ENCODE measurements at regions not wholly inside any gene's neighbourhood (a gene's known extent, or its start where the extent isn't known, plus 50 kb on each side); places are given as distances from the start of the nearest gene placed in this dataset.

GRCh38 chr22:27441706-27442475 is 359.7 kb downstream of the MN1 start:
- no peak for DNase-seq (ENCODE audit: low read depth)

DNA sequence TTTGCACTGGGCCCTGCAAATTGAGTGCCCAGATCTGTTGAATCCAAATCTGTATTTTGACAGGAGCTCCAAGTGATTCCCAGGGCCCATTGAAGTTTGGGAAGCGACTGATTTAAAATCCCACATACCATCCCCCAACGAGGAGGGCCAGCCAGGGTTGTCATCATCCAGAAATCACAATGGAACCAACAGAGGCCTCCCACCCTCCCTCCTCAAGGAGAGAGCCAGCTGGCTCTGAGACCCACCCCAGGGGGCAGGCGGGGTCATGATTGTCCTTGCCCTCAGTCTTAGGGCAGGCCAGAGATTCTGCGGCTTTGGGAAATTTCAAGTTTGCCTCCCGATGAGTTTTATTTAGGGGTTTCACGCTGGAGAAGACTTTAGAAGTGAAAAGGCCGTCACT is 358.2 kb downstream of the MN1 start:
- DNase-seq (ENCODE audit: low read depth): no peak

GRCh38 chr22:27445881-27446280 is 355.7 kb downstream of the MN1 start:
- DNase-seq (ENCODE audit: low read depth): no peak

DNA sequence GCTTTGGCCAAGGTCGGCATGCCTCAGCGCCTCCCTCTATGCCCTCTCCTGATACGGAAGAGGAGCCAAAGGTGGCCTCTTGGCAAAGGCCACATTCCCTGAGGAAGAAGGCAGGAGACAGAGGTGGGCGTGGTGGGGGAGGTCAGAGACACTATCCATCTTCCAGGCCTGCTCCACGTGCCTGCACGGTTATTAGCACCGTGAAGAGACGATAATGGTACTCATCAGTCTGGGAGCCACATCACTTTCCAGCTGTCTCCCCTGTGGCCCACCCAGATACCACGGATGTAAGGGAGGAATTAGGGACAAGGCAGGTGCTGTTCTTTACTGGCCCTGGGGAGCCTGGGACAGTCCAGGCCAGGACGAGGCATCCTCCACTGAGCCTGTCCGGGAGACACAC is 354.3 kb downstream of the MN1 start:
- no peak for DNase-seq (ENCODE audit: low read depth)

DNA sequence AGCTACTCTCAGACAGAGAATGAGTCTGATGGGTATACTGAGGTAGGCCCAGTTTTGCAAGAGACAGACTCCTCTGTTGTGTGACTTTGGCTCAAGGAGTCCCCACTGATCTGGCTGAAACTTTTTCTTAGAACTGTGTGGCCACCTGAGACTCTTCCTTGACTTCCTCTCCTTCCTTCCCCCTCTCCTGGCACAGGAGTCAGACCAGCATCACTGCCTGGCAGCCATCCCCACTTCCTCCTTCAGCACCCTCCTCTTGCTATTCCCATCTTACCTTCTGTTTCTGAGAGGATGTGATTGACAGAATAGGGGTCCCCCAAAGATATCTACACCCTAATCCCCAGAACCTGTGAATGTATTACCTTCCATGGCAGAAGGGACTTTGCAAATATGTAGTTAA is 351.1 kb downstream of the MN1 start:
- DNase-seq (ENCODE audit: low read depth): no peak

- DNase-seq (ENCODE audit: low read depth): no peak
Observed at GRCh38 chr22:27452245-27452644, 349.3 kb downstream of the MN1 start.

- DNase-seq (ENCODE audit: low read depth): no peak
Observed at GRCh38 chr22:27452922-27453321, 348.6 kb downstream of the MN1 start.

GRCh38 chr22:27453725-27454124 is 347.8 kb downstream of the MN1 start:
- no peak for DNase-seq (ENCODE audit: low read depth)

- no peak for DNase-seq (ENCODE audit: low read depth)
Observed at GRCh38 chr22:27454807-27455450, 346.6 kb downstream of the MN1 start.

GRCh38 chr22:27455526-27455925 is 346.0 kb downstream of the MN1 start:
- DNase-seq (ENCODE audit: low read depth): no peak

- DNase-seq (ENCODE audit: low read depth): no peak
Observed at GRCh38 chr22:27456696-27457503, 344.7 kb downstream of the MN1 start.

DNA sequence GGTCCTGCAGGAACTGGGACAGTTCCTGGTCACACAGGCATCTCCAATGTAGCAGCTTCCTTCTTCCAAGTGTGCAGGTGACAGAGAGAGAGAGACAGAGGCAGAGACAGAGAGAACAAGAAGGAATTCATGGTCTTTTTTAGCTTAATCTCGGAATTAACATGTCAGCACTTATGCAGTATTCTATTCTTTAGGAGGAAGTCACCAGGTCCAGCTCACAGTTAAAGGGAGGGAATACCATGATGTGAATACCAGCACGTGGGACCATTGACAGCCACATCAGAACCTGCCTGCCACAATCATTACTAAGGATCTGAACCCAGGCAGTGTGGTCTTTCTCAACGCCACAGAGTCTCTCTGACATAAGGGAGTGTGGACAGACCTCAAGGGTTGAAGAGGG is 341.6 kb downstream of the MN1 start:
- no peak for DNase-seq (ENCODE audit: low read depth)

DNA sequence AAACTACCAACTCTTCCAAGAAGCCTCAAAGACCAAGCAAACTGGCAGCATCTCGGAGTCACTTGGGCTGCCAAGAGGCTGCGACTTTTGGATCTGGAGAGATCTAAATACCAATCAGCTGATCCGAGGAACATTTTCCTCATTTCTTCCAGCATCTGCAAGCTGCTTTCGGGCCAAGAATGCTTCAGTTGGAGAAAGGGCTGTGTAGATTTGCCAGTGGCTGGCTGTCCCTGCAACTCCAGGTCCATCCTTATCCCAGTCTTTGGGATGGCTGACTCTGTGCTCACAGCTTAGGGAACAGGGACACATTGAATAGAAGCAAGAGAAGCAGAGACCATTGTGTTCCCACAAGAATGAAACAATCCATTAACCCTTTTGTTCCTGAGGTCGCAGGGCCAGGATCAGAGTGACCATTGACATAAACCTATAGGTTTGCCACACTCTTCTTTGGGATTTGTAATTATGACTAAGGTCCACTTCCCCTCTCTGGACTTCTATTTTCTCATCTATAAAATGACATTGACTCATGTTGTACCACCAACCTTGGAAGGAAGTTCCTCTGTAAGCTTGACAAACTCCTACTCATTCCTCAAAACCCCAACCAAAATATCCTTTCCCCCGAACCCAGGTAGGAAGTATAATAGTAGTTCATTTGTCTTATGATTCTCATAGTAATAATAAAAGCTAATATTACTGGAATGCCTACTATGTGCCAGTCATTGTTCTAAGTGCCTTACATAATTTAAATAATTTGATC is 340.8 kb downstream of the MN1 start:
- no peak for DNase-seq (ENCODE audit: low read depth)

GRCh38 chr22:27461470-27461869 is 340.1 kb downstream of the MN1 start:
- no peak for DNase-seq (ENCODE audit: low read depth)

DNA sequence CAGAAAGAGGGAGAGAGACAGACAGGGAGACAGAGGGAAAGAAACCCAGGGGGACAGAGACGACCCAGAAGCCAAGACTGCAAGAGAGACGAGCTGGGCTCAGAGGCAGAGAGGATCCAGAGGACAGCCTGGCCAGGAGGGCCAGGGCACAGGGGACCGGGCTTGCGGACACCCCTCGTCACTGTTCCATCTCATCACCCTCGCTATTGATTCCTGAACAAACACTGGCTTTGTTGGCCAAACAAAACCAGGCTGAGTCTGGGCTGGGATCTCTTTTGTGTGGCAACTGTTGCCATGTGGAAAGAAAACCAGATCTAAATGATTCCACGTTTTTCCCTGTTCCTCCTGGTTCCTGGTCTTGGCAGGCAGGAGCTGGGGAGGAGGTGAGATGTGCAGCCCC is 339.4 kb downstream of the MN1 start:
- DNase-seq (ENCODE audit: low read depth): no peak

GRCh38 chr22:27463121-27463660 is 338.4 kb downstream of the MN1 start:
- DNase-seq (ENCODE audit: low read depth): no peak

DNA sequence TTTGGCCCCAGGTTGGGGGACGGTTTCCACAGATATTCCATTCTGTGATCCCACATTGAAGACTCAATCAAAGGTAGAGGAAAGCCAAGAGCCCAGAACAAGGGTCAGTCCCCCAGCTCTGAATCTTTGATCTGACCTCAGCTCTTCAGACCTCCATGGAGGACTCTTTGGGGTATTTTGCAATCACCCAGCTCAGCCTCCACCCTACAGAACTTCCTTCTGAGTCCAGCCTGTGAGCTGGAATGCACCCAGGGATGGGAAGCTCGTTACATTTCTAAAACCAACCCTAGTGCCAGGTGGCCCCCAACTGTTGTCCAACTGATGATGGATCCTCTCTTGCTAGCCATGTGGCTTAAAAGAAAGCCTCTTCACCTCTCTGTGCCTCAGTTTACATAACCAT is 335.3 kb downstream of the MN1 start:
- DNase-seq (ENCODE audit: low read depth): no peak

DNA sequence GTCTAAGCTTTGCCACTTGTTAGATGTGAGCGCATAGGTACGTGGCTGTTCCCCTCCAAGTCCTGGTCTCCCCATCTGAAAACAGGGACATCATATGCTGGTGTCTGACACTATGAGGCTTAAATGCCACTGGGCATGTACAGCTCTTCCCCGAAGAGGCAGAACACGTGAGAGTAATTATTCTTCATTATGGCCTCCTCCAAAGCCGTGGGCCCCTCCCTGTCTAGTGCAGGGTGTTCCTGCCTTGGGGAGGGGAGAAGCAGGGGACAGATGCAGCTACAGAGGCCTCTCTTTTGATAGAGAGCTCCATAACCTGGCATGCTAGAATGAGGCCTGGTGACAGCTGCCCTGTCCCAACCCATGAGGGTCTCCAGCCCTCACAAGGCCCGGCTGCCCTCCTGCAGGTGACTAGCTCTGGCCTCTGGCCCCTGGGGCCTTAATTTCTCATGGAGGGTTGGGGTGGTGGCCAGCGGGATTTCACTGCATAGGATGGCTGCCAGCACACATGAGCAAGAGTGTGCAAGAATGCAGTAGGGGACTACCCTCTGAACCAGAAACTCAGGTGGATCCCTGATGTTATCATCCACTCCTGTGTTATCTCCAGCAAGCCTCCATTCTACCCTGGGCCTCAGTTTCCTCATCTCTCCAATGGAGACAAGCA is 334.6 kb downstream of the MN1 start:
- DNase-seq (ENCODE audit: low read depth): no peak

DNA sequence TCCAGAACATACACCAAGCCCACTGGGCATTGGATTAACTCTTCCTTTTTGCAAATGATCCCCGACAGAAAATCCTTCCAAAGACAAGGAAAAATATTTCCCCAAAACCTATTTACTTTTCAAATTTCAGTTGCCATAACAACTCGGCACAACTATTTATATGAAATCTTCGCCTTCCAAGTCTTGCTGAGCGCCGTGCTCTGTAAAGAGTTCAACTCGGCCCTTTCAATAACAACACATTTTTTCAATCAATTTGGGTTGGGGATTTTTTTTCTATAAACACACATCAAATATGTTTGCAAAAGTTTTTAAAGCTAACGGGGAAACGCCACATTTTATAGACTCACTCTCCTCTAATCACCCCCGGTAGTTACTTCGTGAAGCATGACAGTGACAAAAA is 333.8 kb downstream of the MN1 start:
- DNase-seq (ENCODE audit: low read depth): no peak

- no peak for DNase-seq (ENCODE audit: low read depth)
Observed at GRCh38 chr22:27468712-27469111, 332.8 kb downstream of the MN1 start.

GRCh38 chr22:27470169-27470772 is 331.3 kb downstream of the MN1 start:
- DNase-seq (ENCODE audit: low read depth): no peak

All from stimulated activated CD8-positive, alpha-beta memory T cell treated with anti-CD3 and anti-CD28 coated beads, Interleukin-12 subunit alpha, Interleukin-12 subunit beta, amount 100 ng/mL, for 1 hour (primary cell).